Stimulated activated CD8-positive, alpha-beta memory T cell treated with anti-CD3 and anti-CD28 coated beads, Interleukin-7, amount 100 ng/mL, for 4 hours (primary cell): ENCODE measurements at regions not wholly inside any gene's neighbourhood (a gene's known extent, or its start where the extent isn't known, plus 50 kb on each side); places are given as distances from the start of the nearest gene placed in this dataset.
"Not testable (repeated sequence)": the region's sequence is repeated elsewhere in the genome, so short reads cannot be mapped to it uniquely, and the experiment has no call there.

Source experiments
- DNase-seq, 2 donors: peaks; one replicate each; pipeline ENCODE4 v3.0.0-alpha.2; 2020; ENCODE audit warnings: low read depth in 2 of 2

- DNase-seq, result not testable (repeated sequence)
These were observed 63.3 kb upstream of the CEP78 start for GRCh38 chr9:78172610-78173009.

DNA sequence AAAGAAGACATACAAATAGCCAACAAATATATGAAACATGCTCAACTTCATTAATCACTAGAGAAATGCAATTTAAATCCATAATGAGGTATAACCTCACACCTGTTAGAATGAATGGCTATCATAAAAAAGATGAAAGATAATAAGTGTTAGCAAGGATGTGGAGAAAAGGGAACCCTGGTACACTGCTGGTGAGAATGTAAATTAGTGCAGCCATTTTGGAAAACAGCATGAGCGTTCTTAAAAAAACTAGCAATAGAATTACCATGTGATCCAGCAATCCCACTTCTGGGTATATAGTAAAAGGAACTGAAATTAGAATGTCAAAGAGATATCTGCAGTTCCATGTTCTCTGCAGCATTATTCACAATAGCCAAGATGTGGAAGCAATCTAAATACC is 64.2 kb upstream of the CEP78 start:
- DNase-seq, result no peak

- DNase-seq, result no peak
These were observed 66.8 kb upstream of the CEP78 start for GRCh38 chr9:78169125-78169524.

DNA sequence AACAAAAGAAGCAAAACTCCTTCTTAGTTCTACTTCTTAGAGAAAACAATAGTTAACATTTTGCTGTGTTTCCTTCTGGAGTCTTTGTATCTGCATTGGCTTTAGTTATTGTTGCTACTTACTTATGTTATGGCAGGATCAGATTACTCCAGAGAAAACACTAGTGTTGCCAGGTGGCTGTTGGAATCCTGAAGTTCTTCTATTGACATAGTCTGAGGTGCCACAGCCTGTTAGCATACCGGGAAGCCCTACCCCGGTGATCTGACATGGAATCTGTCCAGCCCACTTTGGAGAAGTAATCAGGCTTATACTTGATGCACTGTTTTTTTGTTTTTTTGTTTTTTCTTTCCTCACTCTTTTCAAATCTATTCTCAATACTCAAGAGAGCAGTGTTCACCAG is 68.5 kb upstream of the CEP78 start:
- DNase-seq, result no peak

DNA sequence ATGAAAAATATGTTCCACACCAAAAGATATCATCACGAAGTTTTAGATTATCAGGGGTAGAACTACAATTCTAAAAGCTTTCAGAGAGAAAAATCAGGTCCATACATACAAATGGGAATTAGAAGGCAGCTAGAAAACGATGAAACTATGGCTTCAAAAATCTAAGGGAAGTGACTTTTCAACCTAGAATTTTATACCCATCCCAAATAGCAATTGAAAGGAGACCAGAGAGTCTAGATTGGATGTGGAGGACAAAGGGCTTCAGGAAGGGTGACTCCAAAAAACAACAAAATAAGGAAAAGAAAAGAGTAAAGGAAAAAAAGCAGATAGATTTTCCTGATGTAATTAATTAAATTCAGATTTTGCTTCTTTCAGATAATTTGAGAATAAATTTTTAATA is 72.0 kb upstream of the CEP78 start:
- no peak for DNase-seq

DNA sequence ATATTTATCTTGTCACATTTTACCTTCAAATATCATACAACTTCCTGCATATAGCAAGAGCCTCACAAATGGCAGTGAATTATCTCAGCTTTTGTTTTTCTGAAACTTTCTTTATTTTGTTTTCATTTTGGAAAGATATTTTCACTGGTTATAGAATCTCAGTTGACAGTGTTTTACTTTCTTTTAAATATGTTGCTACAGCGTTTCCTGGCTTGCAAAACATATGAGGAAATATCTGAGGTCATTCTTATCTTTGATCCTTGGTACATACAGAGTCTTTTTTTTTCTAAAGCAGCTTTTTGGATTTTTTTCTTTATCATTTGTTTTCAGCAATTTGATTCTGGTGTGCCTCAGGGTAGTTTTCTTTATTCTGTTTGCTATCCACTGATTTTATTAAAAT is 77.6 kb upstream of the CEP78 start:
- DNase-seq, result no peak

- no peak for DNase-seq
These were observed 84.9 kb upstream of the CEP78 start for GRCh38 chr9:78150983-78151356.

- DNase-seq, result no peak
These were observed 85.4 kb upstream of the CEP78 start for GRCh38 chr9:78150312-78150982.

DNA sequence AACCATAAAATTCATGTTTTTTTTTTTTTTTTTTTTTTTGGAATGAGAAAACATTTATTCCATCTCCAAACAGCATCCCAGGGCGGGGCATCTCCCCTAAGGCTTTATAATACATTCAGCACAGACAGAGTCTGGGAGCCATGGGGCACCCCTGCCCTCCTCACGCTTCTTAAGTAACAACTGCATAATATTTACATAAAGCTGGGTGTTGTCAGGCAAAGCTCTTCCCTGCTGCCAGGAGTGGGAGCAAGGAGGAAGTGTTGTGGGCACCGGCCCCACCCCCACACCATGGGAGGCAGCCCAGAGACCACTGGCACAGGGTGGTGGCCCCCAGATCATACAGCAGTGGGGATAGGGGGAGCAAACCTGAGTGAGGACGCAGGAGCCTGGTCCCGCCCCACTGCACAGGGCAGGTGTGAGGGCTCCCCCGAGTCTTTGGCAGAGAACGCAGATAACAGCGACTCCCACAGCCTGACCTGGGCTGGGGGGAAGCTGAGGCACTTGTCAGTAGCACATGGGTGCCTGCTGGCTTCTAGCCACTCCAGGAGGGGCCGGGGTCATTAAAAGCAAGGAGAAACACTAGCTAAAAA is 86.1 kb upstream of the CEP78 start:
- DNase-seq, result no peak

DNA sequence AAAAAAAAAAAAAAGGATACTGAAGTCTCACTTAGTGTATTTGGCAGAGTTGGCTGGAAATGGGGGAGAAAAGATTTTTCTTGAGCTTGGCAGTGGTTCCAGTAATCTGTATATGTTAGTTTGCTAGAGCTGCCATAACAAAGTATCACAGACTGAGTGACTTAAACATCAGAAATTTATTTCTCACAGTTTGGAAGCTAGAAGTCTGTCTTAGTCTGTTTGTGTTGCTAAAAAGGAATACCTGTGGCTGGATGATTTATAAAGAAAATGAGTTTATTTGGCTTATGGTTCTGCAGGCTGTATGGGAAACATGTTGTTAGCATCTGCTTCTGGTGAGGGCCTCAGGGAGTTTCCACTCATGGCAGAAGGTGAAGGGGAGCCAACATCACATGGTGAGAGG is 89.6 kb upstream of the CEP78 start:
- DNase-seq, result no peak

DNA sequence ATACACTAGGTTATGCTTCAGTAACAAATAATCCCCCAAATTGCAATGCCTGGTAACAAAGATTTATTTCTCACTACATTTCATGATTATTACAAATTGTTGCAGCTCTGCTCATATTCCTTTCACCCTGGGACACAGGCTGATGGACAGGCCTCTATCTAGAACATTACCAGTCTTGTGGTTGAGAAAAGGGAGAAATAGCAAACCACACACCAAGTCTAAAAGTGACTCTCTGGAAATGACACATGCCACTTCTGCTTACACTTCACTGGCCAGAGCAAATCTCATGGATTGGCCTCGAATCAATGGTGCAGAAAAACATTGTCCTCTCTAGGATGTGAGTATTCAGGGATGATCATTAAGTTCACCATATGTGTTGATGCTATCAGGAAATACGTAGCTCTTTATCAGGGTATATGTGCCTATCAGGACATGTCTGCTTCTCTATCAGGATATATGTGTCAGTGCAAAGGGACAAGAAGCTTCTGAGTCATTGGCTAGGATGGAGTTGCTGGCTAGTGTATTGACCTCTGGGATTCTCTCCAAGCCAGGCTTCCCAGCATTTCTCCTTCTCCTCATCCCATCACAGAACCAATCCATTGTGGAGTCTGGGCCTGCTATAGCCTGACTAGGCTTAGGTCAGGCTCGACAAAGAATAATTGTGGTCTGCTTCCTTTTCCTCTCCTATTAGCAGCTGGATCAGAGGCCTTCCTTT is 91.1 kb upstream of the CEP78 start:
- DNase-seq, result no peak

DNA sequence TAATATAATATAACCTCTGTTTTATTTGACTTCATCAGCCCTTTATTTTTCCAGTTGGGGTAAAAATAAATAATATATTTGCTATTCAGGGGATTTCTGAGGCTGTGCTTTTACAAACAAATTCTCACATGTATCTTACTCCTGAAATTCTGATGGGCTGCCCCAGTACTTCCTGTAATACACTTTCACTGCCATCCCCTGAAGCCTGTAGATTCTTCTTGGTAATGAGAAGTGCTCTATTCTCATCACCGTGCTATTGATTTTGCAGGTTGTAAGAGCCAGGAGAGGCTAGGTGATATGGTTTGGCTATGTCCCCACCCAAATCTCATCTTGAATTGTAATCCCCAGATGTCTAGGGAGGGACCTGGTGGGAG is 91.9 kb upstream of the CEP78 start:
- no peak for DNase-seq

GRCh38 chr9:78143281-78144007 is 92.4 kb upstream of the CEP78 start:
- no peak for DNase-seq

DNA sequence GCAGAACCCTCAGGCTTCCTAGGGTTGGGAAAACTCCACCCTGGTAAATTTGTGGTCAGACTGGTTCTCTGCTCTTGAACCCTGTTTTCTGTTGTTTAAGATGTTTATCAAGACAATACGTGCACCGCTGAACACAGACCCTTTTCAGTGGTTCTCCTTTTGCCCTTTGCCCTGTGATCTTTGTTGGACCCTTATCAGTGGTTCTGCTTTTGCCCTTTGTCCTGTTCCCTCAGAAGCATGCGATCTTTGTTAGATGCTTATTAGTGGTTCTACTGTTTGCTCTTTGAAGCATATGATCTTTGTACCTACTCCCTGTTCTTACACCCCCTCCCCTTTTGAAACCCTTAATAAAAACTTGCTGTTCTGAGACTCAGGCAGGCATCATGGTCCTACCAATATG is 93.6 kb upstream of the CEP78 start:
- not testable (repeated sequence) for DNase-seq

GRCh38 chr9:78133751-78134150 is 102.1 kb upstream of the CEP78 start:
- DNase-seq, result no peak

DNA sequence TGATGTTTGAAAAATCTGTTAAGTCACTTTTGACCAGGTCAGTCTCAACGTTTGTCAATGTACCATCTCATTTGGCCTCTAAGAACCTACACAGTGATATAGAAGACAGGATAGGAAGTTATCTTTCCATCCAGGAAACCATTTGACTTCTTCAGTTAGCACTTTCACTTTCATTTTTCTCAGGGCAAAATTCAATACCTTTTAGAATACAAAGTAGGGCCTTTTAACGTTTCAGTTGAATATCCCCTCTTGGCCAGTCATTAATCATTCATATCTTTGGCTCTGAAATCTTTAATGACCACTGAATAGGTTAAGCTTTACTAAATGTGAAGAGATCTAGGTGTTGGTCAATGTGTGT is 101.1 kb upstream of the GNAQ start:
- no peak for DNase-seq

- DNase-seq, result no peak
These were observed 100.5 kb upstream of the GNAQ start for GRCh38 chr9:78131969-78132700.

DNA sequence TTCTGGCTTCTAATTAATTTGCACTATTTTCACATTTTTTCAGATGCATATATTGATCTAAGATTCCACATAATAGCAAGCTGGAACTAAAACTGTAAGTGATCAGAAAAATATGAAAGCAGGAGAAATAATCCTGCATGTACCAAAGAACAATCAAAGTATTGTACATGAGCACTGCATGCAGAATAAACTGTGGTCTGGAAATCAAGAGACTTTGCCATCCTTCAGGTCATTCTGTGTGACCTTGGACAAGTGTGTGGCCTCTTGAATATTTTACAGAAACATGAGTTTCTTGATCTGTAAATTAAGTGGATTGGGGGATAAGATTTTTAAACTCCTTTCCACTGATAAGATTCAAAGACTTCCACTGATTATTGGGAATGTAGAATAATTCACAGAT is 99.2 kb upstream of the GNAQ start:
- no peak for DNase-seq

DNA sequence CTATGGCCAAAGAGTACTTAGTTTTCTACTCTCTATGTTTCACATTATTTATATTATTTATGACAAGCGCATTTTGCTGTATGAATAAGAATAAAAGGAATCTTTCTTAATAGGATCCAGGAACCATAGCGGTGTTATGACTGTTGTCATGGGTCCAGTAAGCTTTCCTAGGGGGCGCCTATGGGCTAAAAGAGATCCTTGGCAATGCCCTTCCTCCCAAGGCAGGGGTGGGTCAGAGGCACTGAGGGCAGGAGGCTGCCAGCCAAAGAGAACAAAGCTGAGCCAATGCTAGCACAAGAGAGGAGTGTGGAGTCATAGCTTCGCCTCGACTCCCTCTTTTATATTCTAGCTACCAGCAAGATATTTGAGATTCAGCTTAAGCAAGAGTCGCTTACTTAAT is 98.4 kb upstream of the GNAQ start:
- no peak for DNase-seq

DNA sequence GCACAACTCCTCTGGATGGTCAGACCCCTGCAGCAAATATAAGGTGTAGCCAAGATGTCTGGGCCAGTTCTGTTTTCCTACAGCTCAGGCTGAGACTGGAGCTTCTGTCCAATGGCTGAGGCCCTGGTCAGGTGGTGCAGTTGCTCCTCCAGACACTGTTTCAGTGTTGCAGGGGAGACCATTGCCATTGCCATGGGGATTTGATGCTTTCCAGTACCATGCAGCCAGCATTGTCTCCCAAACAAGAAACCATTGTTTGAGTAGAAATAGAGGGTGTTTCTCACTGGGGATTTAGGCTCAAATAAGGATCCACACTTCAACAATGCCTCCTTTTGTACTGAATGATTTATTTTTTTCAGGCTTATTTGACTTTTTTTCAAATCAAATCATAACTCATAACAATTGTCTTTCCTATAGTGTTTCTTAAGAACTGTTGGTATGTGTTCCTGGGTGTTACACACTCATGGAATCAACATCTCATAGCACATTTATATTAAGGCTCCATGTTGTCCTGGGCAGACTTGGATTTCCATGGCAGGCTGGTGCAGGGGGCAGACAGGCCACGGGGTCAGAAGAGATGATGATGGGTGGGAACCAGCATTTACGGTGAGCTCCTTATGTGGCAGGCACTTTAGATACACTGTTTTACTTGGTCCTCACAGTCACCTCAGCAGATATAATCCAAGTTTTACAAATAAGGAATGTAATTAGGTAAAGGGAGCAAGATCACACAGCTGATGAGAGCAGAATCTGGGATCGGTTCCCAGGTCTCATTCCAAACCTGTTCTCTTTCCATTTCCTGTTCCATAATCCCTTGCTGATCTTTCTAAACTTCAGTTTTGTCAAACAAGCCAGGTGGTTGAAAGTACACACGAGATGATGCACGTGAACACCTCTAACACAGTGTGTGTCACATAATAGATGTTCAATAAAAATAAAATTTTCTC is 95.9 kb upstream of the GNAQ start:
- no peak for DNase-seq

- no peak for DNase-seq
These were observed 92.2 kb upstream of the GNAQ start for GRCh38 chr9:78123808-78124207.
